Peyer's patch (tissue), 4 donors: ENCODE measurements at regions not wholly inside any gene's neighbourhood (a gene's known extent, or its start where the extent isn't known, plus 50 kb on each side); places are given as distances from the start of the nearest gene placed in this dataset.

Source experiments
- DNase-seq, 3 donors: peaks; one replicate each; pipeline ENCODE4 v3.0.0-alpha.2; 2017 to 2019
- H3K27ac ChIP-seq, 4 donors: fragments of 200-600 bp; sonication (generic); one replicate each; pipeline ENCODE4 v1.5.1; 2016 to 2019
- H3K27me3 ChIP-seq, 2 donors: fragments of 200-600 bp; sonication (generic); one replicate each; pipeline ENCODE4 v1.5.1; 2019
- H3K36me3 ChIP-seq, 3 donors: fragments of 200-600 bp; sonication (generic); one replicate each; pipeline ENCODE4 v1.5.1; 2016 to 2019
- H3K4me1 ChIP-seq, 4 donors: fragments of 200-600 bp; sonication (generic); one replicate each; pipeline ENCODE4 v1.5.1; 2016 to 2019
- H3K4me3 ChIP-seq, 4 donors: fragments of 200-600 bp; sonication (generic); 1 replicate in 3 of 4; 2 replicates in 1 of 4; pipeline ENCODE4 v1.5.1; 2016 to 2019; ENCODE audit warnings: mild to moderate bottlenecking in 1 of 4
- H3K9me3 ChIP-seq, 4 donors: fragments of 200-600 bp; sonication (generic); one replicate each; pipeline ENCODE4 v1.5.1; 2016 to 2019; ENCODE audit warnings: mild to moderate bottlenecking in 1 of 4
- POLR2A ChIP-seq, 2 donors: fragments of 450-650 bp; IDR thresholded peaks; one replicate each; pipeline ENCODE4 v1.5.1; 2017; ENCODE audit warnings: antibody characterized with exemption in 2 of 2, mild to moderate bottlenecking in 2 of 2, moderate library complexity in 2 of 2
- TF ChIP-seq, protein P1 (sequence below), 6 experiments: fragments of 450-650 bp in 4 of 6; fragments of 200-600 bp in 2 of 6; sonication (generic) in 1 of 6; IDR thresholded peaks; one replicate each; pipeline ENCODE4 v1.5.1; 2017 to 2019; ENCODE audit warnings: antibody characterized with exemption in 6 of 6, mild to moderate bottlenecking in 3 of 6, moderate library complexity in 1 of 6

DNA sequence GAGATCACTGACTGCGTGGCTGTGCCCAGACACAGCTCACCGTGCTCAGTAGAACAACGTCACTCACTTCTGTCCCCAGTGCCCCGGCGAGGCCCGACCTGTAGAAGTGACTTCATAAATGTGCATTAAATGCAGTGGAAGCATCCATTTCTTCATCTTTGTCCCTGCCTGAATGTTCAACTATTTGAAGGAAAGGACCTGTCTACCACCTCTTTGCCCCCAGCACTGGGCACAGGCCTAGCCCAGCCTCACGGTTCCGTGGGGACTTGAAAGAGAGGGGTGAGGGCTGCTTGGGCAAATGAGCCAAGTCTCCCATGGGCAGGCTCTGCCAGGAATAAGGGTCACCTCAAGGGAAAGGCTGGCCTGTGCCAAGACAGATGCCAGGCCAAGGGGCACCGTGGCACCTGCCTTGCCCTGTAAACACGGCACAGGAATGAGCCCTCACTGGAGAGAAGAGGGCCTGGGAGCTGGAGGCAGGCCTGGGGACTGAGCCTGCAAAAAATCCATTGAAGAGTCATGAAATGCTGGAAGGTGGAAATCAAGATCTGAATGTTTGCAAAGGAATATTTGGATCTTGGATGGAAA lies 845.3 kb downstream of the BRD1 start:
- H3K4me3 ChIP-seq: no peak overlapping the region
- DNase-seq: no peak
- no peaks in the 10 kb centered on the region for H3K4me1 ChIP-seq
- TF ChIP-seq, protein P1, sequence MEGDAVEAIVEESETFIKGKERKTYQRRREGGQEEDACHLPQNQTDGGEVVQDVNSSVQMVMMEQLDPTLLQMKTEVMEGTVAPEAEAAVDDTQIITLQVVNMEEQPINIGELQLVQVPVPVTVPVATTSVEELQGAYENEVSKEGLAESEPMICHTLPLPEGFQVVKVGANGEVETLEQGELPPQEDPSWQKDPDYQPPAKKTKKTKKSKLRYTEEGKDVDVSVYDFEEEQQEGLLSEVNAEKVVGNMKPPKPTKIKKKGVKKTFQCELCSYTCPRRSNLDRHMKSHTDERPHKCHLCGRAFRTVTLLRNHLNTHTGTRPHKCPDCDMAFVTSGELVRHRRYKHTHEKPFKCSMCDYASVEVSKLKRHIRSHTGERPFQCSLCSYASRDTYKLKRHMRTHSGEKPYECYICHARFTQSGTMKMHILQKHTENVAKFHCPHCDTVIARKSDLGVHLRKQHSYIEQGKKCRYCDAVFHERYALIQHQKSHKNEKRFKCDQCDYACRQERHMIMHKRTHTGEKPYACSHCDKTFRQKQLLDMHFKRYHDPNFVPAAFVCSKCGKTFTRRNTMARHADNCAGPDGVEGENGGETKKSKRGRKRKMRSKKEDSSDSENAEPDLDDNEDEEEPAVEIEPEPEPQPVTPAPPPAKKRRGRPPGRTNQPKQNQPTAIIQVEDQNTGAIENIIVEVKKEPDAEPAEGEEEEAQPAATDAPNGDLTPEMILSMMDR (IDR thresholded peaks at IDR 0.05): no peak
- no peak for TF ChIP-seq POLR2A (IDR thresholded peaks at IDR 0.05)
- no peaks in the 10 kb centered on the region for H3K27me3 ChIP-seq
- no peaks in the 10 kb centered on the region for H3K36me3 ChIP-seq
- no peaks in the 10 kb centered on the region for H3K9me3 ChIP-seq
- H3K27ac ChIP-seq: no peak overlapping the region

DNA sequence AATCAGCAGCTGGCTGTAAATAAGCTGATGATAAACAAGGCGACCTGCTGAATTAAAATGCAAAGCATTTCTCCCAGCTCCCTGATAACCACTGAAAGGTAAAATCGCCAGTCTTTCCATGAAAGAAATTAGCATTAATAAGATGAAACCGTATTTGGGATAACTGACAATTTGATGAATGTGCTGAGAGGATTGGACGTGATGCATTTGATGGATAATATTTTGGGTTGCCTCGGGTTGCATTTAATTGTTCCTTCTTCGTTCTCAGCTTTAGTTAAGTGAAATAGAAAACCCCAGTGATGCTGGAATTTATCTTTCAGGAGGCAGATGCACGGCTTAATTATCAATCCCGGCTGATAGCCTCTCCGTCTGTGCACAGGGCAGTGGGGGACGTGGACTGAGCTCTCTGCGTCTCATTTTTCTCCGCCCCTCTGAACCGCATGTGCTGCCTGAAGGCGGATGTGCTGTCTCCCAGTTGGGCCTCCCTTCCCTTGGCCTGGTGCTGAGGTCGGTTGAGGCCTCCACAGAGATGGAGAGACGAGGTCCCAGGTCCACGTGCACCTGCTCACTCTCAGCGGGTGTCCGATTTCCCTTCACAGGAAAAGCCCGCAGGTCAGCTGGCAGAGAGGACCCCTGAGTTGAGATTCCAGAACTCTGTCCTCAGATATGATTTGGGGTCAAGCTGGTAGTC lies 846.2 kb downstream of the BRD1 start:
- H3K27ac ChIP-seq: no peak overlapping the region
- TF ChIP-seq, protein P1 (IDR thresholded peaks at IDR 0.05): no peak
- TF ChIP-seq POLR2A (IDR thresholded peaks at IDR 0.05): no peak
- no peaks in the 10 kb centered on the region for H3K36me3 ChIP-seq
- H3K9me3 ChIP-seq: no peaks in the 10 kb centered on the region
- H3K27me3 ChIP-seq: no peaks in the 10 kb centered on the region
- H3K4me1 ChIP-seq: no peaks in the 10 kb centered on the region
- no peak overlapping the region for H3K4me3 ChIP-seq
- no peak for DNase-seq

DNA sequence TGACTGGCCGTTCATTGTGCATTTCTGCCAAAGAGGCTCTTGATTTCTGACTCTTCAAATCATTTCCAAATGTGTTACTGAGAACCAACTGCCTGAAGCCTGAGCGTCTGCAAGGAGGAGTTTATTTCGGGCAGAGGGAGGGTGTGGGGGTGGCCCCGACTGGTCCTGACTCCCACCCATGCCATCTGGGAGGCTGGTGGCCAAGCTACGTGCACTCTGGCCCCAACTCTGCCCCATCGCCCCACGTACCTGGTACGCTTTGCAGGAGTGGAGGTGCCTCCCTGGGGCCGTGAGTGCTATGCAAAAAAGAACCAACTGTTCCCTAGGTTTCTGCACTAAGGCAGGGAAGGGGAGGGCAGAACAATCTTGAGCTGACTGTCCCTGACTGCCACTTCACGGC lies 846.8 kb downstream of the BRD1 start:
- Histone ChIP-seq H3K36me3 (no peaks in the 10 kb centered on the region), H3K4me1 (no peaks in the 10 kb centered on the region), H3K4me3 (no peak overlapping the region), H3K9me3 (no peaks in the 10 kb centered on the region), H3K27me3 (no peaks in the 10 kb centered on the region), H3K27ac (no peak overlapping the region)
- TF ChIP-seq, protein P1 (IDR thresholded peaks at IDR 0.05): no peak
- TF ChIP-seq POLR2A (IDR thresholded peaks at IDR 0.05): no peak
- DNase-seq: no peak

DNA sequence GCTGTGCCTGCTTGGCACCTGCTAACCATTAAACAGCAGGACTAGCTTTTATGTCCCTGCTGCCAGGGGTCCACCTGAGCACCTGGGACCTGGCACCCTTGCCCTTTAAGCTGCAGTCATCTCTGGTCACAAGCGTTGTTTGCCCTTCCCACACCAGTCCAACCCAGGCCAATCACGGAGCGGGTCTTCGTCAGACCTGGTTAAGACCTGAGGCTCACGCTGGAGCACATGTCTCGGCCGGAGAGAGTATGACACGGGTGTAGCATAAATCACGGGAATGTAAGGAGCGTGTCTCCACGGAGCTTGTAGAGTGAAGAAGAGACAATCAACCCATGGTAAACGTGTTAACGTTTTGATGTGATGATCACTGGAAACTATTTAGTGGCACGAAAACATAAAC lies 847.3 kb downstream of the BRD1 start:
- TF ChIP-seq, protein P1 (IDR thresholded peaks at IDR 0.05): no peak
- no peak for TF ChIP-seq POLR2A (IDR thresholded peaks at IDR 0.05)
- no peak overlapping the region for H3K4me3 ChIP-seq
- H3K27me3 ChIP-seq: no peaks in the 10 kb centered on the region

DNA sequence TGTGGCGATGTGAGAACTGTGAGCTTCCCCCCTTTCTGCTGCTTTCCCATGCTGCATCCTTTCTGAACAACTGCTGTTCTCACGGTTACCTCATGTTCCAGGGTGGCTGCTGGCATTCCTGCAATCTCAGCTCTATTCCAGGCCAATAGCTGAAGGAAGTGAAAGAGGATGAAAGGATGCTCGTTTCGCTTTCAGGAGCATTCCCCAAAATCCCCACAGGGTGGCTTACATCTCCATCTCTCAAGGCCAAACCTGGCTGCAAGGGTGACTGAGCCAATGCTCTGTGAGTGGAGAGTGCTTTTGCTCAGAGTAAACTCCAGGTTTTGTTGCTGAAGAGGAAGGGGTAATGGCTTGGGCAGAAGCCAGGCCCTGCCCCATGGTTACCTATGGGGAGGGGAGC lies 848.2 kb downstream of the BRD1 start:
- Histone ChIP-seq H3K4me3 (no peak overlapping the region), H3K9me3 (no peaks in the 10 kb centered on the region), H3K36me3 (no peaks in the 10 kb centered on the region), H3K4me1 (no peaks in the 10 kb centered on the region), H3K27me3 (no peaks in the 10 kb centered on the region), H3K27ac (no peak overlapping the region)
- DNase-seq: no peak
- TF ChIP-seq, protein P1 (IDR thresholded peaks at IDR 0.05): no peak
- TF ChIP-seq POLR2A (IDR thresholded peaks at IDR 0.05): no peak

More for the DNA sequence above, 847.3 kb downstream of the BRD1 start:
- no peaks in the 10 kb centered on the region for H3K36me3 ChIP-seq
- no peak for DNase-seq
- H3K9me3 ChIP-seq: no peaks in the 10 kb centered on the region
- no peak overlapping the region for H3K27ac ChIP-seq
- H3K4me1 ChIP-seq: no peaks in the 10 kb centered on the region
